Sciatic nerve (tissue), 2 donors: ENCODE measurements at regions not wholly inside any gene's neighbourhood (a gene's known extent, or its start where the extent isn't known, plus 50 kb on each side); places are given as distances from the start of the nearest gene placed in this dataset.
A peak's percentile ranks its signal among the peaks of the same experiment; 100 is the strongest.

ENCODE experiments used
- ATAC-seq: fragments of 200-7000 bp; cut with Tn5 transposase; one replicate; pipeline ENCODE4 v1.9.1; 2020; ENCODE audit warnings: mild to moderate bottlenecking, moderate library complexity
- DNase-seq: peaks from one replicate; pipeline ENCODE4 v3.0.0-alpha.2; 2020; ENCODE audit warnings: low spot score
- intact Hi-C: fragments of 100-400 bp; cut with DNase I; formaldehyde crosslinking; loops from one replicate; pipeline ENCODE4 v1.14.2; 2022
- donor health status: DM: no; HTN: no; CAD: no.
- donor health status: DM: no; HTN: no; CAD: no.

- DNase-seq (no peak), ATAC-seq (peak; percentile 53)
- intact Hi-C loops: no loop called here
Observed at GRCh38 chr13:80574113-80574850, 233.4 kb upstream of the SPRY2 start.

GRCh38 chr13:80572923-80573316 lies 232.0 kb upstream of the SPRY2 start:
- ATAC-seq: no peak
- no peak for DNase-seq
- intact Hi-C loops: no loop called here

DNA sequence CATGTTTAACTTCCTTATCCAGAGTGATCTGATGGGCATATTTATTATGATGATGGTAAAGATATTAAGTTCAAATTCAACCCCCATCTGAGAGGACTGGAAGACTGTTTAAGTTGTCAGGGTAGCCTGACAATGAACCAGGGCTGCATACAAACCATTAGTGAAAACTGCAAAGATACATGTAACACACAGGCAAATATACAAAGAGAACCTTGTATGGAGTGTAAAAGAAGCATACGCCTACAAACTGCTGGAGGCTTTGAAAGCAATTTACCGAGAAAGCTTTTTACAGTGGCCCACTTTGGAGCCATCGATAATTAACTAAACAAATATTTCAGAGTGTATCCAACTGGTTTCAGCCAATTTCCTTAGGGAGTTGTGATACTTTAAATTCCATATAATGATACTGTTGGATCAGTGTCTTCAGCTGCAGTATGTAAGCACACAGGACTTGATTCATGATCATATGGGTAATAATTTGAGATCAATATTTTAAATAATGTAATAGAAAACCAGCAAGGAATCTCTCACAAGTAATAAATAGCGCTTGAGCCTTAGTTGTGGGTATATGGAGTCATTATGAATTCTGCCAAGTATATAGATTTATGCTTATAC lies 231.5 kb upstream of the SPRY2 start:
- intact Hi-C loops: no loop called here
- DNase-seq: no peak
- ATAC-seq: no peak

DNA sequence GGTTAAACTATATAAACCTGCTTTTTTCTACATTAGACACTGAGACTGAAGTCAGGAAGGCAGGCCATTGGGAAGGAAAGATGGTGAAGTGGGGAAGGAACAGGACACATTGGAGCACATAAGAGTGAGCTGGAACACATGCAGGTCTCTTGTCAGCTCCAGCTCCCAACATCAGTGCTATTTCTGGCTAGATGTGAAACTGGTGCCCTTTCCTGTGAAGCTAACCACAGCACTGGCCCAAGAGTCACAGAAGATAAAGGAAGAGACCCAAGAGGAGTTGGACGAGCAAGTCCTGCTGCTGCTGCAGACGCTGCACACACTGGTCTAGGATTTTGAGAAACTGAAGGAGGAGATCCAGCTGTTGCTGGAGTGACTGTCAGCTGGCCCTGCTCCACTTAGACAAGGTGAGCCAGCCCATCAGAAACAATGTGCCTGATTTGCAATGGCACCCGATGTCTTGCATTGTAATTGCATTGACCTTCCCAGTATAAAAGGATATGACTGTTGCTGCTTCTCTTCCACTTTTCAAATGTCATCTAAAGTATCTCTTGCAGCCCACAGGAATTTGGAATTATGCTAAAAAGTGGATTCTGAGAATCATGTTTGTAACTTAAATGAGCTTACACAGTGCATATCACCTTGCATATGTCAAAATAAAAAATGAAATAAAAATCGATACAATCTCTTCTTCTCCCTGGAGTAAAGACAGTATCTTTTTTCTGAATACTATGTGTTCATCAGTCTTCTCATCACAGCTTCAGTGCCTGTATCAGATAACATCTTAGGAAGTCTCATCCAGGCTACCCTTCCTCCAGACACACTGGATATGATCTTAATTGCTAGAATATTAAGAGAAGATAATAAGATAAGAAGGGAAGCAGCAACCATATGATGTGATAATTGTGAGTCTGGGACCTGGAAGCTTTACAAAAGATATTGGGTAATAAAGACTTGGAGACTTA lies 230.7 kb upstream of the SPRY2 start:
- ATAC-seq (no peak), DNase-seq (no peak)
- intact Hi-C loops: no loop called here

DNA sequence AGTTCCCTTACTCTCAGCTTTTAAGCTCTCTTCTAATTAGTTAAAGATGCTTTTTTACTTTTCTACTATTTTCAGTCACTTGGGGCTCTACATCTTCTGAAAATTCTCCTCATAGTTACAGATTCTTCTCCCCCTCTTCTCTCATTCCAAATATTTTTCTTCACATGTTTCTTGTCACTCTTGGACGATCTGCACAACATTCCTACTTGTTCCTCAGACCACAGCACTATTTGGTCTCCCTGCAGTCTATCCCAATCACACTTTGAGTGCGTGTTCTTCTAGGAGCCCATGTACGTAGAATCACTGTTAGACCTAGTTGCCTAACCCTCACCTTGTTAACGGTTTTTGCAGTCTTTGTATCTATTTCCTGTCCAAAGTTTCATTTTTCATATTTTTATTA lies 222.5 kb upstream of the SPRY2 start:
- intact Hi-C loops: no loop called here
- DNase-seq: no peak
- peak; percentile 65 for ATAC-seq

DNA sequence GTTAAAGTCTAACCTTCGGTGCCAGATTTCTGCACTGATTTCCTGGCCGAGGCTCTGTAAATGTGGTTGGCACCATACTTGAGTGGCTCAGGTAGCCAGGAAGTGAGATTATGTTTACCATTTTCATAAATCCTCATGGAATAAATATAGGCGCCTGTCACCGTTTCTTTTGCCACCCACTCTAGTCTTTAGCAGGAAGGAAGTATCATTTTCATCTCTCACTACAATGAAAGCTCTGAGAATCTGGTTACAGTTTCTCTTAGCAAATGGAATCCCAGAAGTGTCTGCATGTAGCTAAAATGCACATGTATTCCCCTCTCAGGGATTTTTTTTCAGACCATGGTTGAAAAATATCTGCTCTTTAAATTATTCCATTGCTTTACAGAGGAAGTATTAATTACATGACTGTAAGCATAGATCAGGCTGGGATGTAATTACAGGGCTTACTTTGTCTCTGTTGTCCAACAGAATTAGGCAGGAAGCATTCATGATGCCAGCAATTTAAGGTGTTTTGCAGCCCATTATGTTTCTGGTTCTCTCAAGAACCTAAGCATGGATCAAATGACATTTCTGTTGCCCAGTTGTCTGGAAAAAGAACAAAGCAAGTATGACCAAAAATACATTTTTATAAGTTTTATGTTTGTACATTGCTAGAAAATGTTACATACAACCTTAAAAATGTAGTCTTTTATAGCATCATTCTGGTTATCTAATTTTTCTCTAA lies 221.7 kb upstream of the SPRY2 start:
- no peak for ATAC-seq
- DNase-seq: no peak
- intact Hi-C loops: no loop called here

DNA sequence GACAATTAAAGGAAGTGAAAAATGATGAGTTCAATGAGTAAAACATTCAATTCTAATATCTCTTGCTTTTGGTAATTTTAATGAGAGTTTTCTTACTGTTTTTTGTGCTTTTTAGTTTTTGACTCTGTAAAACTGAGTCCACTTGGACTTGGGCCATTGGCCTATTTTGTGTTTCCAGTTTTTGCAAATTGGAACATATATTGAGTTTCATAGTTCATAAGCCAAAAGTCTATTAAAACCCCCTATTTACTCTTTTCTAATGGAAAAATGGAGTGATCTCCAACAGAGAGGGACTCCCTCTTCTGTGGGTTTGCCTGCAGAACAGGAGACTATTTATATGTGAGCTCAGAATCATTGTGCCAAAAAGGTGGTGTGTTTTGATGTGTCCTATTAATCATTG lies 219.7 kb upstream of the SPRY2 start:
- ATAC-seq: no peak
- DNase-seq: no peak
- intact Hi-C loops: no loop called here

GRCh38 chr13:80559944-80560343 lies 219.0 kb upstream of the SPRY2 start:
- no peak for DNase-seq
- ATAC-seq: peak; percentile 16
- intact Hi-C loops: no loop called here

DNA sequence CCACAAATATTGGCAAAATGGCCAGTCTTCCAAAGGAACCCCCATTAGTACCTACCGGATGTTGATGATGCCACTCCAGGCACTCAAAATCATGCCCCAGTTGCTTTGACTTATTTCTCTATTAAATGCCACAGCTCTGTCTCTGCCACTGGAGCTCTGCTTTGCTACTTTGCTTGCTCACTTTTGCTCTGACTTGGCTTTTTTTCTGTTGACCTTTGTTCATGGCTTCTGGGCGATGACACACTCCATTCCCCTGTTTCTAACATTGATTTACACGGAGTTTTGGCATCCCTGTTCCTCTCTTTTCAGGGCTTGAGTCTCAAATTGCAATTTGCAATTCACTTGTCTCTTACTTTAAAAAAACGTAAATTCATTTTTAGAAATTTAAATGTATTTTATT lies 217.1 kb upstream of the SPRY2 start:
- ATAC-seq: peak; percentile 61
- no peak for DNase-seq
- intact Hi-C loops: no loop called here

GRCh38 chr13:80555796-80556678 lies 215.1 kb upstream of the SPRY2 start:
- ATAC-seq: no peak
- no peak for DNase-seq
- intact Hi-C loops: no loop called here

DNA sequence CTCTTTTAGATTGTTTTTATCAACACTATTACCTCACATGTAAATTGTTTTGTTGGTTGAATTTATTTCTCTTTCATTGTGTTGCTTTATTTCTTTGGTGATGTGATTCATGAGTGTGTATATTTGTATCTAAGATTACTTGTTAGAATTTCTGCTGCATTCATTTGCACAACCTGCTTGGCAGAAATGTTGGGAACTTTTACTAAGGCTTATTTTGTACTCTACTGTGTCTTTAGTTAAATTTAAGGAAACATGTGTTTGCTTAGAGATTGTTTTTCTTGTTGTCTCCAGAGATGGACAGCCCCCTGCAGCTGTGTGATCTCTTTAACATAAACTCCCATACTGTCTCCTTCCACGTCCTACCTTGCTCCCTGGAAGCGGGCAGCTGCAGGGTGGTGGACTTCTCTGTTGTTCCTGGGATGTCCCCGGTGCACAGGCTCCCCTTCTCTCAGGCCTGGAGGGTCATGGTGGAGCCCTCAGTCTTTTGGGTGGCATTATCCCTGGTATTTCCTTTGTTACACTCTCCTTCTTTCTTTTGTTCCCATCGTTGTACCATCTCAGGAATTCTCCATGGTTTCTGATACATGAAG lies 212.0 kb upstream of the SPRY2 start:
- intact Hi-C loops: no loop called here
- ATAC-seq: peak; percentile 53
- no peak for DNase-seq

GRCh38 chr13:80551650-80552497 lies 210.9 kb upstream of the SPRY2 start:
- ATAC-seq: peak; percentile 36
- intact Hi-C loops: no loop called here
- DNase-seq: no peak

- DNase-seq (no peak), ATAC-seq (no peak)
- intact Hi-C loops: no loop called here
Observed at GRCh38 chr13:80550971-80551441, 210.1 kb upstream of the SPRY2 start.

DNA sequence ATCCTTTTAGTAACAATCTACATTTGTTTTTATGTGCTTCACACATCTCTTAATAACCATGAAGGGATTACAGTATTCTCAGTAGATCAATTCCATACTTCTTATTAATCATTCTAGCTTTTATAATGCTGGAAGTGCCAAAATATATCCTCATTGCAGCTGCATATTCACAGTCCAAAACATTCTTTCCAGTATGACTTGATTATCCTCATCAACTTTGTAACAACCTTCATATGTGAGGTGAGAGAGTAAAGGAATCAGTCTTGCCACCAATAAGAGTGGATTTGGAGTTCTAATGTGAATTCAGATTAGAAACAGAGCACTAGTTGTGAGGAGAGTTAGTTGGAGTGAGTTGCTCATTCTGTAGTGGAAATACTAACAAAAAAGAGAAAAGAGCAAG lies 208.0 kb upstream of the SPRY2 start:
- intact Hi-C loops: no loop called here
- ATAC-seq: no peak
- no peak for DNase-seq

DNA sequence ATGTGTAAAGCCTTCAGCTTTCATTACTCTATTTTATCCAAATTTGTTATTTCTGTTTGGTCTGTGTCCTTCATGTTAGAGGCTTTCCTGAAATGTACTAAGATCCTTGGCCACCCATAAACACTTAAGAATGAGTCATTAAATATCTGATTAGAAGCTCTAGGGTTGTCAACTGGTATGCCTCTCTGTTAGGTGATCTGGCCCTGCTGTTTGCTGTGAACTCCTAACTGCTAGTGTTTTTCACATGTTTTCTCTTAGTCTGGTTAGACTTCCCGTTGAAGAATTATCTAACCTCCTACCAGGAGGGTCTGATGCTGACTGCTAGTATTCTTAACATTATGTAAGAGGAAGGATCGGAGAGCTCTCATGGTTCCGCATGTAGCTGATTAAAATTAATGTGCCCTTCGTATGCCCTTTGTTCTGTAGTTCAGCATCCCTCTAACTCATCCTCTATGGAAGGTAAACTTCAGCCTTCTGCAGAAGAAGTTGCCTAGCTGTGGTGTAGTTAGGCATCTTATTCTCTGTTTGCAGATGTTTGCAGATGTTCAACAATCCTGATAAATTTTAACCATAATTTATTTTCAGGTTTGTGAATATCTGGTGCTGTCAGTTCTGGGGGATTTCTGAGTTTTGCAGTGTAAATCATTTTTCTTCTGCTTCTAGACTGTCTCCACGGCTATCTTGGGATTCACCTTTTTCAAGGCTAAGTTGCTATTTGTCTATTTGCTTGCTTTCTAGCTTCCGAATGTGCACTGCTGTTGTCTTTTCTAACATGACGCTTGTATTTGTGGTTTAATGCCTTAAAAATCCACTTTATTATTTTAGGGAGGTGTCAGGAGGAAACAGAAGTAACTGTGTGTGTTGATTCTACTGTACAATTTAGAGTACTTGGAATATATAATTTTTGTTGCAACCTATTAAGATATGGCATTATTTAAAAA lies 207.2 kb upstream of the SPRY2 start:
- ATAC-seq (peak; percentile 42), DNase-seq (no peak)
- intact Hi-C loops: no loop called here

GRCh38 chr13:80547341-80547740 lies 206.4 kb upstream of the SPRY2 start:
- ATAC-seq: no peak
- DNase-seq: no peak
- intact Hi-C loops: no loop called here
